ENCODE measurements at regions not wholly inside any gene's neighbourhood (a gene's known extent, or its start where the extent isn't known, plus 50 kb on each side); places are given as distances from the start of the nearest gene placed in this dataset.

GRCh38 chr12:88644946-88645702 lies 64.9 kb upstream of the KITLG start:
- no peak overlapping the region for H3K27ac ChIP-seq
- H3K4me1 ChIP-seq (ENCODE audit: low read depth, poor library complexity, severe bottlenecking) = no peaks in the 10 kb centered on the region
- no peaks in the 10 kb centered on the region for H3K36me3 ChIP-seq (ENCODE audit: insufficient read depth)
- no peak overlapping the region for H2AFZ ChIP-seq (ENCODE audit: low read depth)
- H3K4me2 ChIP-seq = no peak overlapping the region
- no peaks in the 10 kb centered on the region for H4K20me1 ChIP-seq (ENCODE audit: insufficient read depth)
- no peak overlapping the region for H3K9ac ChIP-seq
- no peak overlapping the region for H3K4me3 ChIP-seq (IDR thresholded peaks at IDR 0.05; ENCODE audit: insufficient read depth, low read depth, low read length)
- H3K27me3 ChIP-seq (ENCODE audit: insufficient read depth, low read depth) = no peaks in the 10 kb centered on the region
- TF ChIP-seq, protein P1, sequence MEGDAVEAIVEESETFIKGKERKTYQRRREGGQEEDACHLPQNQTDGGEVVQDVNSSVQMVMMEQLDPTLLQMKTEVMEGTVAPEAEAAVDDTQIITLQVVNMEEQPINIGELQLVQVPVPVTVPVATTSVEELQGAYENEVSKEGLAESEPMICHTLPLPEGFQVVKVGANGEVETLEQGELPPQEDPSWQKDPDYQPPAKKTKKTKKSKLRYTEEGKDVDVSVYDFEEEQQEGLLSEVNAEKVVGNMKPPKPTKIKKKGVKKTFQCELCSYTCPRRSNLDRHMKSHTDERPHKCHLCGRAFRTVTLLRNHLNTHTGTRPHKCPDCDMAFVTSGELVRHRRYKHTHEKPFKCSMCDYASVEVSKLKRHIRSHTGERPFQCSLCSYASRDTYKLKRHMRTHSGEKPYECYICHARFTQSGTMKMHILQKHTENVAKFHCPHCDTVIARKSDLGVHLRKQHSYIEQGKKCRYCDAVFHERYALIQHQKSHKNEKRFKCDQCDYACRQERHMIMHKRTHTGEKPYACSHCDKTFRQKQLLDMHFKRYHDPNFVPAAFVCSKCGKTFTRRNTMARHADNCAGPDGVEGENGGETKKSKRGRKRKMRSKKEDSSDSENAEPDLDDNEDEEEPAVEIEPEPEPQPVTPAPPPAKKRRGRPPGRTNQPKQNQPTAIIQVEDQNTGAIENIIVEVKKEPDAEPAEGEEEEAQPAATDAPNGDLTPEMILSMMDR (conservative IDR thresholded peaks at IDR 0.05; ENCODE audit: low read depth, low read length) = no peak
- no peaks in the 10 kb centered on the region for H3K79me2 ChIP-seq (ENCODE audit: insufficient read depth, low read depth)

- no peak overlapping the region for H3K9ac ChIP-seq
- no peaks in the 10 kb centered on the region for H3K4me1 ChIP-seq (ENCODE audit: low read depth, poor library complexity, severe bottlenecking)
- no peak overlapping the region for H3K27ac ChIP-seq
- no peaks in the 10 kb centered on the region for H4K20me1 ChIP-seq (ENCODE audit: insufficient read depth)
- no peak overlapping the region for H3K4me2 ChIP-seq
- H2AFZ ChIP-seq (ENCODE audit: low read depth) = no peak overlapping the region
- TF ChIP-seq, protein P1 (conservative IDR thresholded peaks at IDR 0.05; ENCODE audit: low read depth, low read length) = no peak
- H3K4me3 ChIP-seq (IDR thresholded peaks at IDR 0.05; ENCODE audit: insufficient read depth, low read depth, low read length) = no peak overlapping the region
- H3K36me3 ChIP-seq (ENCODE audit: insufficient read depth) = no peaks in the 10 kb centered on the region
- no peaks in the 10 kb centered on the region for H3K27me3 ChIP-seq (ENCODE audit: insufficient read depth, low read depth)
- H3K79me2 ChIP-seq (ENCODE audit: insufficient read depth, low read depth) = no peaks in the 10 kb centered on the region
These were observed 63.4 kb upstream of the KITLG start for GRCh38 chr12:88643685-88644084.

DNA sequence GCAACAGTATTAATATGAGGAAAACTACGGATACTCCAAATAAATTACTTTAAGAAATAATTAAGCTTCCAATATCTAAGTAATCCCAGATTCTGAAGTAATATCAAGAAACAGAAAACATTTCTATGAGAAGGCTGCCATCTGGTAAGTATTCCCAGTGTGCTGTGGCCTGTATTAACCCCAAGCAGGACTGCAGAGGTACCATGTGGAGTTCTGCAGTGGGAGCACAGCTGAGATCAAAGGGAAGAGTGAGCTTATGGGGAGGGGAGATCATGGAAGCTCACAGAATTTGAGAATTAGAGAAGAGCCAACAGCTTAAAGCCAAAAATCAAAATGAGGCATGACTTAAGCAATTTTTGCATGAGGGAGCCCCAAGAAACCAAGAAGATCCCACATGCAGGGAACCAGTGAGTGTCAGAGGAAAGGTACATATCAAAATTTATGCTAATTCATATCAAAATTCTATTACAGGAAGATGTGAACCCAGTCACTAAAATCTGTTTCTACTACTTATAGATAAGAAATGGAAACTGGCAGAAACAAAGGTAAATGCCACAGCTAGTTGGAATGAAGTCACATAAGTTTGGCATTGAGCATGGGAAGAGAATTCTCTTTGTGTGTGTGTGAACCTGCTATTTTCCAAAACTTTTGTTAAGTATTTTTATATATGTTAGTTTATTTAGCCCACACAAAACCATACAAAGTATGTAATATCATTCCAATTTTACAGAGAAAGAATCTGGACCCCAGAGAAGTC lies 62.6 kb upstream of the KITLG start:
- no peak overlapping the region for H3K9ac ChIP-seq
- no peaks in the 10 kb centered on the region for H3K36me3 ChIP-seq (ENCODE audit: insufficient read depth)
- H4K20me1 ChIP-seq (ENCODE audit: insufficient read depth) = no peaks in the 10 kb centered on the region
- no peak overlapping the region for H3K4me3 ChIP-seq (IDR thresholded peaks at IDR 0.05; ENCODE audit: insufficient read depth, low read depth, low read length)
- no peaks in the 10 kb centered on the region for H3K79me2 ChIP-seq (ENCODE audit: insufficient read depth, low read depth)
- H3K27me3 ChIP-seq (ENCODE audit: insufficient read depth, low read depth) = no peaks in the 10 kb centered on the region
- no peak overlapping the region for H2AFZ ChIP-seq (ENCODE audit: low read depth)
- H3K4me1 ChIP-seq (ENCODE audit: low read depth, poor library complexity, severe bottlenecking) = no peaks in the 10 kb centered on the region
- no peak overlapping the region for H3K4me2 ChIP-seq
- H3K27ac ChIP-seq = no peak overlapping the region
- TF ChIP-seq, protein P1 (conservative IDR thresholded peaks at IDR 0.05; ENCODE audit: low read depth, low read length) = no peak

GRCh38 chr12:88638966-88639760 lies 58.9 kb upstream of the KITLG start:
- no peak overlapping the region for H3K4me3 ChIP-seq (IDR thresholded peaks at IDR 0.05; ENCODE audit: insufficient read depth, low read depth, low read length)
- TF ChIP-seq, protein P1 (conservative IDR thresholded peaks at IDR 0.05; ENCODE audit: low read depth, low read length) = no peak
- H3K4me2 ChIP-seq = no peak overlapping the region
- H4K20me1 ChIP-seq (ENCODE audit: insufficient read depth) = no peaks in the 10 kb centered on the region
- H3K36me3 ChIP-seq (ENCODE audit: insufficient read depth) = no peaks in the 10 kb centered on the region
- H2AFZ ChIP-seq (ENCODE audit: low read depth) = no peak overlapping the region
- no peak overlapping the region for H3K27ac ChIP-seq
- H3K27me3 ChIP-seq (ENCODE audit: insufficient read depth, low read depth) = no peaks in the 10 kb centered on the region
- H3K9ac ChIP-seq = no peak overlapping the region
- H3K79me2 ChIP-seq (ENCODE audit: insufficient read depth, low read depth) = no peaks in the 10 kb centered on the region
- H3K4me1 ChIP-seq (ENCODE audit: low read depth, poor library complexity, severe bottlenecking) = no peaks in the 10 kb centered on the region
